ENCODE measurements at regions not wholly inside any gene's neighbourhood (a gene's known extent, or its start where the extent isn't known, plus 50 kb on each side); places are given as distances from the start of the nearest gene placed in this dataset.

DNA sequence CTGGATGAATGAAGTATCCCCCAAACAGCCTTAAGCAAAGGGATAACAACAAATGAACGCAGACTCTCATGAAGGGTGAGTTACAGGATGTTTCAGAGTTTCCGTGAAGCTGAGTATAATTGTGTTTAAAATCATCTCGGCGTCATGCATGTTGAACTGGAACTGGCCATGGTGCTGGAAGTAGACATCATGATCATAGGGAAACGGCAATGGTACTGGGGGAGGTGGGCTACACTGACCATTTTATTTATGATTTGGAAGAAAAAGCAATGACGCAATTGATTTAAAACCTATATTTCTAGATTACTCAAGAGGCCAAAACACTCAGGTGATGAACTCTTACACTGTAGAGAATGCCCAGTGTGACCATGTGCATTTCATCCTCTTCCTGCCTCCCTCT, 387.9 kb upstream of the MYT1L start:
- TF ChIP-seq, protein P1, sequence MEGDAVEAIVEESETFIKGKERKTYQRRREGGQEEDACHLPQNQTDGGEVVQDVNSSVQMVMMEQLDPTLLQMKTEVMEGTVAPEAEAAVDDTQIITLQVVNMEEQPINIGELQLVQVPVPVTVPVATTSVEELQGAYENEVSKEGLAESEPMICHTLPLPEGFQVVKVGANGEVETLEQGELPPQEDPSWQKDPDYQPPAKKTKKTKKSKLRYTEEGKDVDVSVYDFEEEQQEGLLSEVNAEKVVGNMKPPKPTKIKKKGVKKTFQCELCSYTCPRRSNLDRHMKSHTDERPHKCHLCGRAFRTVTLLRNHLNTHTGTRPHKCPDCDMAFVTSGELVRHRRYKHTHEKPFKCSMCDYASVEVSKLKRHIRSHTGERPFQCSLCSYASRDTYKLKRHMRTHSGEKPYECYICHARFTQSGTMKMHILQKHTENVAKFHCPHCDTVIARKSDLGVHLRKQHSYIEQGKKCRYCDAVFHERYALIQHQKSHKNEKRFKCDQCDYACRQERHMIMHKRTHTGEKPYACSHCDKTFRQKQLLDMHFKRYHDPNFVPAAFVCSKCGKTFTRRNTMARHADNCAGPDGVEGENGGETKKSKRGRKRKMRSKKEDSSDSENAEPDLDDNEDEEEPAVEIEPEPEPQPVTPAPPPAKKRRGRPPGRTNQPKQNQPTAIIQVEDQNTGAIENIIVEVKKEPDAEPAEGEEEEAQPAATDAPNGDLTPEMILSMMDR (IDR thresholded peaks at IDR 0.05), result no peak
- Histone ChIP-seq H3K36me3 (no peaks in the 10 kb centered on the region), H3K27me3 (no peaks in the 10 kb centered on the region), H3K4me3 (no peak overlapping the region), H3K4me1 (no peaks in the 10 kb centered on the region), H3K27ac (no peak overlapping the region), H3K9me3 (no peaks in the 10 kb centered on the region)
- ATAC-seq, result no peak
- intact Hi-C loops (cut with DNase I), result no loop called here
- no peak for DNase-seq

DNA sequence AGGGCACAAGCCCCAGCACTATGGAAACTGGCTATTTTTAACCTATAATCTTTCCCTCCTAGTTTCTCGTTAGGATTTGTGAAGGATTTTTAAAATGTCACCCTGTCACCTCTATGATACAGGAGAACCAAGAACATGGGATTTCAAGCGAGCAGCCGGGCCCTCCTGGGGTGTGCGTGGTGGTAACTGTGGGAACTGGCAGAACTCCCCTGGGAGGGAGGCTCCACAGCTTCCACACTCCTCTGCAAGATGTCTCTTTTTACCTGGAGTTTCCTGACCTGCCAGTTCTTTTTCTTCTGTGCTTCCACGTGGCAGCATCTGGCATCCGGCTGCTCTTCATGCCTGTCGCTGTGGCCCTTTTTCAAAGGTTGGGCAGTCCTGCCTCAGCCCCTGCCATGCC, 386.3 kb upstream of the MYT1L start:
- TF ChIP-seq, protein P1 (IDR thresholded peaks at IDR 0.05), result no peak
- Histone ChIP-seq H3K4me3 (no peak overlapping the region), H3K4me1 (no peaks in the 10 kb centered on the region), H3K9me3 (no peaks in the 10 kb centered on the region), H3K27ac (no peak overlapping the region), H3K27me3 (no peaks in the 10 kb centered on the region), H3K36me3 (no peaks in the 10 kb centered on the region)
- DNase-seq (no peak), ATAC-seq (no peak)
- intact Hi-C loops (cut with DNase I), result no loop called here

DNA sequence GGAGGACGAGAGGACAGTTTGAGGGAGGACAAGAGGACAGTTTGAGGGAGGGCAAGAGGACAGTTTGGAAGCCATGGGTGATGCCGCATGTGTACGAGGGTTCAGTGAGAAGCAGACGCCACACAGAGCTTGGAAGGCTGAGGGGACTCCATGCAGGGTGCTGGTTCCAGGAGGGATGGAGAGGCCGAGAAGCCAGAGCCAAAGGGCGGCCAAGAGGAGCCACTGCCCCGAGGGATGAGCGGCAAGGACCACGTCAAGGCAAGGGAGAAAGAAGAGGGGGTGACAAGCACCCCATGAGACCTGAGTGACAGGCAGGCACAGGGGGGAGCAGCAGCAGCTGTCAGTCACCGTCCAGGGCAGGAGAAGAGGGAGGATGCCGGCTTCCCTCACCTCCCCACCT, 385.7 kb upstream of the MYT1L start:
- Histone ChIP-seq H3K9me3 (no peaks in the 10 kb centered on the region), H3K27ac (no peak overlapping the region), H3K36me3 (no peaks in the 10 kb centered on the region), H3K27me3 (no peaks in the 10 kb centered on the region), H3K4me1 (no peaks in the 10 kb centered on the region), H3K4me3 (no peak overlapping the region)
- ATAC-seq (no peak), DNase-seq (no peak)
- intact Hi-C loops (cut with DNase I), result no loop called here
- TF ChIP-seq, protein P1 (IDR thresholded peaks at IDR 0.05), result no peak

DNA sequence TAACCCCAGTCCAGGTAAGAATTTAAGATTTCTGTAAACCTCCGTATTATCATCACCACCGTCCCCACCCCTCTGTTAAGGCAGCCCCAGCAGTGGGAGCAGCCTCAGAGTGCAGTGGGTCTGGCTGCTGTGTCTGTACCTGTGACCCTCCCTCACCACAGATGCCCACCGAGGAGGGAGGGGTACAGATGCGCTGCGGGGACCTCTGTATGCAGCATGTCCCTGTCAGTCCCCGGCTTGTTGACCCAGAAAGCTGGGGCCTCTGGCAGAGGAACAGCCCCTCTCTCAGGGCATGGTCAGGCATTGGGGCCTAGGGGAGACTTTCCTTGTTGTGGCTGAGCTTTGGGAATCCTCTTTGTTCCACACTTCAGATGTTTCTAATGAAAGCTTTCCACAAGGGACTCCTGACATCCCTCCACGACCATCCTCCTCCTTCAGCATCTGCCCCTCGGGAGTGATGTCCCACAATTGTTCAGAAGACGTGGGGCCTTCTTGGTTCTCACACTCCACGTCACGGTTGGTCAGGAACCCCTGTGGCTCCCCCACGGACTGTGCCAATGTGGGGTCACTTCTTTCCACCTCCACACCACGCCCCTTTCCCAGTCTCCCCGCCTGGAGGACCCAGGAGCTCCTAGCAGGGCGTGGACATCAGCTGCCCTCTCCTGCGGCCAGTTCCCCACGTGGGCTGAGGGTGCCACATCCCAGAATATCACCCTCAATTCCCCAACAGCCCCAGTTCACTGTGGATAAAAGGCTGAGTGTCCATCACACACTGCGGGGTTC, 384.2 kb upstream of the MYT1L start:
- no peak overlapping the region for H3K4me3 ChIP-seq
- no peaks in the 10 kb centered on the region for H3K36me3 ChIP-seq
- no peak overlapping the region for H3K27ac ChIP-seq
- ATAC-seq (no peak), DNase-seq (no peak)
- intact Hi-C loops (cut with DNase I), result no loop called here
- TF ChIP-seq, protein P1 (IDR thresholded peaks at IDR 0.05), result no peak
- no peaks in the 10 kb centered on the region for H3K27me3 ChIP-seq
- H3K9me3 ChIP-seq, result no peaks in the 10 kb centered on the region
- no peaks in the 10 kb centered on the region for H3K4me1 ChIP-seq

DNA sequence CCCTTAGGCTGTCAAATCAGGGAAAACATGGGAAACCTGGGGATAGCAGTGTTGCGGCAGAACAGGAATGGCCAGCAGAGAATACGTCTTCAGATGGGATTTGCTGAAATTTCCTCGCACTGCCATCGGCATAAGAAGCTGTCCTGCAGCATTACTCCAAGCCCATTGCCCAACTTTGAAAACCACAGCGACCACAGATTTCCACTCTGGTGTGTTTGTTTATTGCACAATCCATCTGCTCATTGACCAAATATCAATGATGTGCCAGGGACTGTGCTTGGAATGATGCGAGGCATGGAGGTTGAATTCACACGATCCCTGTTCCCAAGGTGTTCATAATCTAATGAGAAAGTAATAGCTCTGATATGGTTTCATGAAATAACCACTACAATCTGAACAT, 383.3 kb upstream of the MYT1L start:
- Histone ChIP-seq H3K9me3 (no peaks in the 10 kb centered on the region), H3K27me3 (no peaks in the 10 kb centered on the region), H3K27ac (no peak overlapping the region), H3K4me1 (no peaks in the 10 kb centered on the region), H3K36me3 (no peaks in the 10 kb centered on the region), H3K4me3 (no peak overlapping the region)
- no peak for ATAC-seq
- no peak for DNase-seq
- TF ChIP-seq, protein P1 (IDR thresholded peaks at IDR 0.05), result no peak
- intact Hi-C loops (cut with DNase I), result no loop called here

DNA sequence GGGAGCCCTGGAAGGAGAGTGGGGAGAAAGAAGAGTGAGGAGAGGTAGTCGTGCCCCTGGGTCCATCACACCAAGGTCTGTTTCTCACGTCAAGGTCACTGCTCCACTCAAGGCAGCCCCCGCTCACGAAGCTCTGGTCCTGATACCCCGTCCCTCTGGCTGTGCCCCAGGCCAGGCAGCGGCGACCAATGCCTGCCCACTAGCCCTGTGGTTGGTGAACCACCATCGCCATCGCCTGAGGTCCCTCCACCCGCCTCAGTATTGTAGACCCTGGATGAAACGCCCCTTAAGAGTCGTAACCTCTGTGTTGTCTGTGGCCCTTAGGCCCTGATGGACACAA, 378.3 kb upstream of the MYT1L start:
- TF ChIP-seq, protein P1 (IDR thresholded peaks at IDR 0.05), result no peak
- DNase-seq (no peak), ATAC-seq (no peak)
- Histone ChIP-seq H3K27ac (no peak overlapping the region), H3K36me3 (no peaks in the 10 kb centered on the region), H3K4me1 (no peaks in the 10 kb centered on the region), H3K4me3 (no peak overlapping the region), H3K27me3 (peaks cover 9% of the 10 kb centered on the region), H3K9me3 (no peaks in the 10 kb centered on the region)
- intact Hi-C loops (cut with DNase I), result no loop called here

Measured in upper lobe of right lung (tissue), 1 donor.